Erythroblast (primary cell): ENCODE measurements at regions not wholly inside any gene's neighbourhood (a gene's known extent, or its start where the extent isn't known, plus 50 kb on each side); places are given as distances from the start of the nearest gene placed in this dataset.

Source experiments
- GATA1 ChIP-seq: IDR thresholded peaks from 2 replicates; pipeline ENCODE4 v1.6.1; 2011; ENCODE audit warnings: low read depth, mild to moderate bottlenecking, control low read depth, low read length, moderate library complexity
- POLR2A ChIP-seq: IDR thresholded peaks from 2 replicates; pipeline ENCODE4 v1.6.1; 2011; ENCODE audit warnings: mild to moderate bottlenecking, low read length

- TF ChIP-seq POLR2A (no peak), GATA1 (no peak)
Measured at GRCh38 chr17:79339321-79339720, 264.7 kb downstream of the ENGASE start.
